A673 (cell line): ENCODE measurements at regions not wholly inside any gene's neighbourhood (a gene's known extent, or its start where the extent isn't known, plus 50 kb on each side); places are given as distances from the start of the nearest gene placed in this dataset.
A peak's percentile ranks its signal among the peaks of the same experiment; 100 is the strongest.

Source experiments
- BruUV-seq: library from RNA; stranded (reverse); fragments of 400-500 nt; replicated peaks from 2 replicates; lab custom pipeline; 2021; lab: Mats Ljungman, UMichigan
- CTCF ChIA-PET: fragments of 300-600 bp; sonication (Branson Sonifier 250); formaldehyde crosslinking; loops from one replicate; lab custom pipeline; 2022; ENCODE audit warnings: antibody characterized with exemption; lab: Charles Lee
- POLR2A ChIA-PET: fragments of 300-600 bp; sonication (Branson Sonifier 250); formaldehyde crosslinking; loops from one replicate; lab custom pipeline; 2022; ENCODE audit warnings: antibody characterized with exemption; ENCODE audit not compliant: low non-redundant PET; lab: Charles Lee
- DNase-seq: peaks from one replicate; pipeline ENCODE4 v3.0.0-alpha.2; 2015; ENCODE audit warnings: low spot score
- H3K27ac ChIP-seq: fragments of 200-600 bp; sonication (generic); 2 replicates; pipeline ENCODE4 v1.5.1; 2016; ENCODE audit warnings: mixed run types, low read depth, mild to moderate bottlenecking, mixed read lengths, antibody characterized with exemption, low read length; ENCODE audit not compliant: poor library complexity, severe bottlenecking
- H3K27me3 ChIP-seq: fragments of 200-600 bp; sonication (generic); replicated peaks from 2 replicates; pipeline ENCODE4 v1.6.1; 2017; ENCODE audit warnings: mixed run types, low read depth, mild to moderate bottlenecking, mixed read lengths, antibody characterized with exemption, low read length; ENCODE audit not compliant: insufficient read depth, poor library complexity
- H3K36me3 ChIP-seq: fragments of 200-600 bp; sonication (generic); 2 replicates; pipeline ENCODE4 v1.6.1; 2016; ENCODE audit warnings: mixed run types, mild to moderate bottlenecking, mixed read lengths, antibody characterized with exemption, low read length; ENCODE audit not compliant: insufficient read depth, poor library complexity, severe bottlenecking
- H3K4me1 ChIP-seq: fragments of 200-600 bp; sonication (generic); 2 replicates; pipeline ENCODE4 v1.6.1; 2017; ENCODE audit warnings: mixed run types, mild to moderate bottlenecking, mixed read lengths, antibody characterized with exemption, low read length; ENCODE audit not compliant: insufficient read depth, poor library complexity, severe bottlenecking
- H3K4me3 ChIP-seq: fragments of 200-600 bp; sonication (generic); 2 replicates; pipeline ENCODE4 v1.5.1; 2016; ENCODE audit warnings: low read depth, mixed run types, mild to moderate bottlenecking, mixed read lengths, low read length; ENCODE audit not compliant: poor library complexity, severe bottlenecking
- H3K9me3 ChIP-seq: fragments of 200-600 bp; sonication (generic); 2 replicates; pipeline ENCODE4 v1.6.1; 2016; ENCODE audit warnings: mixed run types, low read depth, mild to moderate bottlenecking, mixed read lengths, antibody characterized with exemption, low read length; ENCODE audit not compliant: poor library complexity, severe bottlenecking
- EZH2 ChIP-seq: fragments of 200-600 bp; sonication (generic); IDR thresholded peaks from 2 replicates; pipeline ENCODE4 v1.6.1; 2017; ENCODE audit warnings: borderline replicate concordance, low read depth, mild to moderate bottlenecking, mixed read lengths, antibody characterized with exemption, low read length; ENCODE audit not compliant: poor library complexity, severe bottlenecking
- intact Hi-C: fragments of 100-400 bp; cut with micrococcal nuclease; formaldehyde crosslinking; loops from one replicate; pipeline ENCODE4 v1.10.0; 2022; ENCODE audit not compliant: unreplicated experiment
- TF ChIP-seq, protein P1 (sequence below): fragments of 300-800, 200-600 bp; sonication (generic); conservative IDR thresholded peaks from 2 replicates; pipeline ENCODE4 v1.5.1; 2017; ENCODE audit warnings: low read depth, mild to moderate bottlenecking, antibody characterized with exemption, low read length, moderate library complexity, mixed read lengths

DNA sequence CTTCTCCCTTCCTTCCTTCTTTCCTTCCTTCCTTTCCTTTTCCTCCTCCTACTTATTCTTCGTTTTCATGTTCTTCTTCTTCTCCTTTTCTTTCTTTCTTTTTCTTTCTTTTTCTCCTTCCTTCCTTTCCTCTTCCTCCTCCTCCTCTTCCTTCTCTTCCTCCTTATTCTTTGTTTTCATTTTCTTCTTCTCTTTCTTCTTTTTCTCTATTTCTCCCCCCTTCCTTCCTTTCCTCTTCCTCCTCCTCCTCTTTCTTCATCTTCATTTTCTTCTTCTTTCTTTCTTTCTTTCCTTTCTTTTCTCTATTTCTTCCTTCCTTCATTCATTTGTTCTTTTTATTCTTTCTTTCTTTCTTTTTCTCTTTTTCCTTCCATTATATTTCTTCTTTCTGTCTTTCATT lies 671.6 kb downstream of the IQCM start:
- no TSS peak for BruUV-seq
- Histone ChIP-seq H3K4me3 (no peak overlapping the region), H3K9me3 (no peaks in the 10 kb centered on the region), H3K4me1 (peaks cover 38% of the 10 kb centered on the region), H3K27me3 (no peaks in the 10 kb centered on the region), H3K27ac (no peak overlapping the region), H3K36me3 (no peaks in the 10 kb centered on the region)
- TF ChIP-seq EZH2 = no peak
- TF ChIP-seq, protein P1, sequence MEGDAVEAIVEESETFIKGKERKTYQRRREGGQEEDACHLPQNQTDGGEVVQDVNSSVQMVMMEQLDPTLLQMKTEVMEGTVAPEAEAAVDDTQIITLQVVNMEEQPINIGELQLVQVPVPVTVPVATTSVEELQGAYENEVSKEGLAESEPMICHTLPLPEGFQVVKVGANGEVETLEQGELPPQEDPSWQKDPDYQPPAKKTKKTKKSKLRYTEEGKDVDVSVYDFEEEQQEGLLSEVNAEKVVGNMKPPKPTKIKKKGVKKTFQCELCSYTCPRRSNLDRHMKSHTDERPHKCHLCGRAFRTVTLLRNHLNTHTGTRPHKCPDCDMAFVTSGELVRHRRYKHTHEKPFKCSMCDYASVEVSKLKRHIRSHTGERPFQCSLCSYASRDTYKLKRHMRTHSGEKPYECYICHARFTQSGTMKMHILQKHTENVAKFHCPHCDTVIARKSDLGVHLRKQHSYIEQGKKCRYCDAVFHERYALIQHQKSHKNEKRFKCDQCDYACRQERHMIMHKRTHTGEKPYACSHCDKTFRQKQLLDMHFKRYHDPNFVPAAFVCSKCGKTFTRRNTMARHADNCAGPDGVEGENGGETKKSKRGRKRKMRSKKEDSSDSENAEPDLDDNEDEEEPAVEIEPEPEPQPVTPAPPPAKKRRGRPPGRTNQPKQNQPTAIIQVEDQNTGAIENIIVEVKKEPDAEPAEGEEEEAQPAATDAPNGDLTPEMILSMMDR = no peak
- ChIA-PET POLR2A (no interaction called here), CTCF (no interaction called here)
- intact Hi-C loops = no loop called here
- DNase-seq = no peak

DNA sequence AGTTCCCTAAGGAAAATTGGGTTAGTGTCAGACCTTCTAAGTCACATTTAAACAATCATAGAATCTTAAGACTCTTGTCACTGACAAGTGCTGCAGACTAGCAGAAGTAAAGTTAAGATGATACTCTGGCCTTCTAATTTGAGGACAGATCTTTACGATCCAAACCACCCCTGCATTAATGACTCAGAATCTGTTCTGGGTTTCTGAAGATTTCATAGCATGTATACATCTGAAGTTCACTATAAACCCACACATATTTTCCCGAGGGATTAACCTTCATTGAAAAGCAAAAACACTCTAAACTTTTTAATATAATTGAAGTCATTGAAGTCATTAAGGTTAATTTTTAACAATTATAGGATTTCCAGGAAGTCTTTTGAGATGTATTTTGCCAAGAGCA lies 674.3 kb downstream of the IQCM start:
- no peaks in the 10 kb centered on the region for H3K9me3 ChIP-seq
- intact Hi-C loops = no loop called here
- CTCF ChIA-PET = no interaction called here
- no TSS peak for BruUV-seq
- peaks cover 44% of the 10 kb centered on the region for H3K4me1 ChIP-seq
- no peak overlapping the region for H3K4me3 ChIP-seq
- no peaks in the 10 kb centered on the region for H3K36me3 ChIP-seq
- TF ChIP-seq EZH2 = no peak
- TF ChIP-seq, protein P1 = no peak
- no peak overlapping the region for H3K27ac ChIP-seq
- DNase-seq = peak; percentile 49
- no peaks in the 10 kb centered on the region for H3K27me3 ChIP-seq
- POLR2A ChIA-PET = interaction anchor here (0.6 kb wide), 1 partner anchor 48 kb away, joined by 3 read pairs; no protein-coding TSS in a partner anchor

DNA sequence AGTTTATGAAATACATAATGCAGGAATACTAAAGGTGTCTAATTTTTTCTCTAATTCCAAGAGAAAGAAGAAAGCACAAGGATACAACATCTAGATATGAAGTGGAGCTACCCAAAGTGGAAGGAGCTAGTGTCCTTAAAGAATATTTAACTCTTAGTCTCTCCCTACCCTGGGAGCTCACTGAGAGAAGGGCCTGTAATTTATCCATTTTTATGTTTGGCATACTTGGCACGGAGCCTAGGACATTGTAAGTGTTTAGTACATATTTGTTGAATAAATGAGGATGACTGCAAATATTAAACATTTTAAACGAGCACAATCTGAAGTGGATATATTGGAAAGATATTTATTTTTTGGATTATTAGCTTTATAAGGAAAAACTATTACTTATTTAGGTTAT lies 674.8 kb downstream of the IQCM start:
- POLR2A ChIA-PET = interaction anchor here (0.6 kb wide), 1 partner anchor 49 kb away, joined by 3 read pairs; no protein-coding TSS in a partner anchor
- no TSS peak for BruUV-seq

More for the DNA sequence above, 674.8 kb downstream of the IQCM start:
- H3K27me3 ChIP-seq = no peaks in the 10 kb centered on the region
- intact Hi-C loops = no loop called here
- CTCF ChIA-PET = no interaction called here
- DNase-seq = peak; percentile 47
- no peak overlapping the region for H3K27ac ChIP-seq
- no peak overlapping the region for H3K4me3 ChIP-seq
- H3K9me3 ChIP-seq = no peaks in the 10 kb centered on the region
- TF ChIP-seq EZH2 = no peak
- TF ChIP-seq, protein P1 = no peak
- no peaks in the 10 kb centered on the region for H3K36me3 ChIP-seq
- H3K4me1 ChIP-seq = peaks cover 39% of the 10 kb centered on the region
